ENCODE measurements at regions not wholly inside any gene's neighbourhood (a gene's known extent, or its start where the extent isn't known, plus 50 kb on each side); places are given as distances from the start of the nearest gene placed in this dataset.

GRCh38 chr2:64354857-64355680 lies 98.9 kb upstream of the LGALSL start:
- Histone ChIP-seq H3K27me3 (ENCODE audit: control insufficient read depth, insufficient read depth, low read length) (no peaks in the 10 kb centered on the region), H3K36me3 (replicated peaks; ENCODE audit: control insufficient read depth, insufficient read depth, low read length) (no peaks in the 10 kb centered on the region), H3K4me3 (ENCODE audit: insufficient read depth, low read depth, low read length) (no peak overlapping the region)
- DNase-seq: no peak

- Histone ChIP-seq H3K4me3 (ENCODE audit: insufficient read depth, low read depth, low read length) (no peak overlapping the region), H3K27me3 (ENCODE audit: control insufficient read depth, insufficient read depth, low read length) (no peaks in the 10 kb centered on the region), H3K36me3 (replicated peaks; ENCODE audit: control insufficient read depth, insufficient read depth, low read length) (no peaks in the 10 kb centered on the region)
- no peak for DNase-seq
Measured at GRCh38 chr2:64356906-64357305, 97.1 kb upstream of the LGALSL start.

- no peak for DNase-seq
Measured at GRCh38 chr2:64359171-64359891, 94.6 kb upstream of the LGALSL start.

GRCh38 chr2:64359892-64360657 lies 93.9 kb upstream of the LGALSL start:
- no peak for DNase-seq
- Histone ChIP-seq H3K4me3 (ENCODE audit: insufficient read depth, low read depth, low read length) (no peak overlapping the region), H3K27me3 (ENCODE audit: control insufficient read depth, insufficient read depth, low read length) (no peaks in the 10 kb centered on the region), H3K36me3 (replicated peaks; ENCODE audit: control insufficient read depth, insufficient read depth, low read length) (no peaks in the 10 kb centered on the region)

More at GRCh38 chr2:64359171-64359891, 94.6 kb upstream of the LGALSL start:
- no peaks in the 10 kb centered on the region for H3K36me3 ChIP-seq (replicated peaks; ENCODE audit: control insufficient read depth, insufficient read depth, low read length)
- no peak overlapping the region for H3K4me3 ChIP-seq (ENCODE audit: insufficient read depth, low read depth, low read length)
- H3K27me3 ChIP-seq (ENCODE audit: control insufficient read depth, insufficient read depth, low read length): no peaks in the 10 kb centered on the region

GRCh38 chr2:64361151-64361938 lies 92.6 kb upstream of the LGALSL start:
- Histone ChIP-seq H3K36me3 (replicated peaks; ENCODE audit: control insufficient read depth, insufficient read depth, low read length) (no peaks in the 10 kb centered on the region), H3K4me3 (ENCODE audit: insufficient read depth, low read depth, low read length) (no peak overlapping the region), H3K27me3 (ENCODE audit: control insufficient read depth, insufficient read depth, low read length) (no peaks in the 10 kb centered on the region)
- DNase-seq: no peak

GRCh38 chr2:64362562-64363026 lies 91.4 kb upstream of the LGALSL start:
- Histone ChIP-seq H3K36me3 (replicated peaks; ENCODE audit: control insufficient read depth, insufficient read depth, low read length) (no peaks in the 10 kb centered on the region), H3K4me3 (ENCODE audit: insufficient read depth, low read depth, low read length) (no peak overlapping the region), H3K27me3 (ENCODE audit: control insufficient read depth, insufficient read depth, low read length) (no peaks in the 10 kb centered on the region)
- no peak for DNase-seq

GRCh38 chr2:64363140-64363539 lies 90.8 kb upstream of the LGALSL start:
- Histone ChIP-seq H3K4me3 (ENCODE audit: insufficient read depth, low read depth, low read length) (no peak overlapping the region), H3K27me3 (ENCODE audit: control insufficient read depth, insufficient read depth, low read length) (no peaks in the 10 kb centered on the region)

GRCh38 chr2:64363848-64364247 lies 90.1 kb upstream of the LGALSL start:
- H3K36me3 ChIP-seq (replicated peaks; ENCODE audit: control insufficient read depth, insufficient read depth, low read length): no peaks in the 10 kb centered on the region
- DNase-seq: no peak
- no peak overlapping the region for H3K4me3 ChIP-seq (ENCODE audit: insufficient read depth, low read depth, low read length)
- H3K27me3 ChIP-seq (ENCODE audit: control insufficient read depth, insufficient read depth, low read length): no peaks in the 10 kb centered on the region

More at GRCh38 chr2:64363140-64363539, 90.8 kb upstream of the LGALSL start:
- no peaks in the 10 kb centered on the region for H3K36me3 ChIP-seq (replicated peaks; ENCODE audit: control insufficient read depth, insufficient read depth, low read length)
- no peak for DNase-seq

- H3K36me3 ChIP-seq (replicated peaks; ENCODE audit: control insufficient read depth, insufficient read depth, low read length): no peaks in the 10 kb centered on the region
- DNase-seq: no peak
- H3K4me3 ChIP-seq (ENCODE audit: insufficient read depth, low read depth, low read length): no peak overlapping the region
- no peaks in the 10 kb centered on the region for H3K27me3 ChIP-seq (ENCODE audit: control insufficient read depth, insufficient read depth, low read length)
Measured at GRCh38 chr2:64367444-64368232, 86.3 kb upstream of the LGALSL start.

GRCh38 chr2:64369706-64370105 lies 84.3 kb upstream of the LGALSL start:
- no peak overlapping the region for H3K4me3 ChIP-seq (ENCODE audit: insufficient read depth, low read depth, low read length)
- H3K36me3 ChIP-seq (replicated peaks; ENCODE audit: control insufficient read depth, insufficient read depth, low read length): no peaks in the 10 kb centered on the region
- H3K27me3 ChIP-seq (ENCODE audit: control insufficient read depth, insufficient read depth, low read length): no peaks in the 10 kb centered on the region
- DNase-seq: no peak

GRCh38 chr2:64371727-64372126 lies 82.2 kb upstream of the LGALSL start:
- DNase-seq: no peak
- H3K4me3 ChIP-seq (ENCODE audit: insufficient read depth, low read depth, low read length): no peak overlapping the region
- H3K27me3 ChIP-seq (ENCODE audit: control insufficient read depth, insufficient read depth, low read length): no peaks in the 10 kb centered on the region
- H3K36me3 ChIP-seq (replicated peaks; ENCODE audit: control insufficient read depth, insufficient read depth, low read length): no peaks in the 10 kb centered on the region

- H3K36me3 ChIP-seq (replicated peaks; ENCODE audit: control insufficient read depth, insufficient read depth, low read length): no peaks in the 10 kb centered on the region
- no peaks in the 10 kb centered on the region for H3K27me3 ChIP-seq (ENCODE audit: control insufficient read depth, insufficient read depth, low read length)
- no peak for DNase-seq
- H3K4me3 ChIP-seq (ENCODE audit: insufficient read depth, low read depth, low read length): no peak overlapping the region
Measured at GRCh38 chr2:64374686-64375085, 79.3 kb upstream of the LGALSL start.

- Histone ChIP-seq H3K36me3 (replicated peaks; ENCODE audit: control insufficient read depth, insufficient read depth, low read length) (no peaks in the 10 kb centered on the region), H3K4me3 (ENCODE audit: insufficient read depth, low read depth, low read length) (no peak overlapping the region), H3K27me3 (ENCODE audit: control insufficient read depth, insufficient read depth, low read length) (no peaks in the 10 kb centered on the region)
- no peak for DNase-seq
Measured at GRCh38 chr2:64376926-64377325, 77.0 kb upstream of the LGALSL start.
